IPS-NIHi7 (cell line): ENCODE measurements at regions not wholly inside any gene's neighbourhood (a gene's known extent, or its start where the extent isn't known, plus 50 kb on each side); places are given as distances from the start of the nearest gene placed in this dataset.

Source experiments
- DNase-seq: peaks from one replicate; pipeline ENCODE4 v3.0.0; 2012; ENCODE audit warnings: mixed read lengths; ENCODE audit errors: extremely low spot score

DNA sequence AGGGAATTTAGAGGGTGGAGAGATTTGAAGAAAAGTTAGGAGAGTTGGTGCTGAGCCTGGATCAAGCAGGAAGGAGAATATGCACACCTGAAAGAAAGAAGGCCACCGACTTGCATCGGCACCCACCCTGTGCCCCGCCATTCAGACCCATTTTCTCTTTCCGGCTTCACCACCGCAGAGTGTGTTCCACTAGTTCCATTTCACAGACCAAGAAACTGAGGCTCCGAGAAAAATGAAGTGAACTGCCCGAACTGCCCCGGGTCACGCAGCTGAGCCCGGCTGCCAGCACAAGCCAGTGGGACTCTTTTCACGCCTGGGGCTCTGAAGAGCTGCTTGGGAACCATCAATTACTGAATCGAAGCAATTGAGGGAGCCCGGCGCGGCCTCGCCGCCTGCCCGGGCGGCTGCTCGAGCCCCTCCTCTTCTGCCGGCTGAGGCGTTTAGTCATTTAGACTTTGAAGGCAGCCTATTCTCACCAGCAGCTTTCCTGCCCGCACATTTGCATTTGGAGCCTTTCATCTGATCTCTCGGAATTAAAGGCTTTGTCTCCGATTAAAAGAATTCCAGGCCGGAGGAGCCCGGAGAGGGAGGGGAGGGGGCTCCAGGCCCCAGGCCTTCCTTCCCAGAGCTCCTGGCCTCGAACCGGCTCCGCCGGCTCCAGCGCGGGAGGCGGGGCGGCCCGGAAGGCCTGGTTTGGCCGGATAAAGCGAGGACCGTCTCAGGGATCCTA lies 140.2 kb upstream of the PJA1 start:
- DNase-seq: peak; percentile 63

DNA sequence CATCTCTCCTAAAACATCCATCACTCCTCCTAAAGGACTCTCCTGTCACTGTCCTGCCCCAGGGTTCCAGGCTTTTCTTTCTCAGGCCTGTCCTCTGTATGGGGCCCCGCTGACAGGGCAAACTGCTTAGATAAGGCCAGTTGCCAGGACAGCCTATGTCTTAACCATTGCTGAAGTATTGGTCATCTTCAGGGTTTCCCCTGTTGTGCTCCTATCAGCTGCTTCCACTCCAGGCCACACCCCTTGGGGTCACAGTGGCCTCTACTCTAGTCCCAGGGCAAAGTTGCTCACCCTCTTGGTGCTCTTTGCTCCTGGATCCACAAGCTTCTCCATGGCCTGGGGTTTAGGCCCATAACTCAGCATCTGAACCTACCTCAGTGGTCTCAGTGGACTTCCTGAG lies 138.0 kb upstream of the PJA1 start:
- no peak for DNase-seq

DNA sequence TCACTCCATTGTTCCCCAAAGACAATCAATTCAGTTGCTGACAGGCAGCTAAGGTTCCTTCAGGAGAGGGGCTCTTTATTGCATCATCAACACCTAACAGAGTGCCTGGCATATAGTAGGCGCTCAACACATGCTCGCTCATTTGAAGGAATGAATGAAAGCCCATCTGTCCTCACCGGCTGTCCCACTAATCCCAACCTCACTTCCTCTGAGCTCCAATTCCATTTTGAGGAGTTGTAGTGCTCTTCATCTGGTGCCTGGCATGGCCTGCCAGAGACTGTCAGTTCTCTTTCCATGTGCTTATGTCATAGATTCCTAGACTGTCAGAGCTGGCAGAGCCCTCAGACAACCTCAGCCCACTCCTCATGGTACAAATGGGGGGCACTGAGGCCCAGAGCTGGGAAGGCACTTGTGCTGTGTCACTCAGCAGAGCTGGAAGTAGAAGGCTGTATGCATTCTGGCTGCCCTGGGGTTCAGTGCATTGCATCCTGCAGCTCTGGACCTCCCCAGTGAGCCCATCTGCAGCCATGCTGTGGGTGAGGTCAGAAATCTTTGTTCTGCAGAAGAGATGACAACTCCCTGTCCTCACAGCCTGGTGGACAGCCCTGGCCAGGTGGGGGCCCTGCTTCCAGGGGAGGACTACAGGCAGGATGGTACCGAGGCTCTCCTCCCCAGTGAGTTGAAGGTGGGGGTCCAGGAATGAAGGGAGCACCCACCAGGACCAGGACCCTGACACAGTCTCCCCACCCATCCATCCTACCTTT lies 134.9 kb upstream of the PJA1 start:
- no peak for DNase-seq

DNA sequence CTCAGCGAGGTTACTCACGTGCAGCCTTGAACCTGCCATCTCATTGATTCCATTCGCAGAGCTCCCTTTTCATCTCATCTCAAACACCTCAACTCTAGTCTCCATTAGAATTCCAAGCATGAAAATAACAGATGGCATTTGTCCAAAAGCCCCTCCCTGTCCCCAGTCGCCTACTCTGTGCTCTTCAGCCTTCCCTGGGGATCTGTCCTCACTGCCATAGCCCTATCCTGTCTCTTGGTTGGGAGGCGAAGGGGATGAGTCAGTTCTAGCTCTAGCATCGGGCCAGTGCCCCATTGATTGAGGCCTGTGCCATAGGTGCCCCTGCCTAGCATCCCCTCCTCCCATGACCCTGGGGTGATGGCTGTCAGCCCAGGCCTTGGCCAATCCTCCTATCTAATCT lies 134.0 kb upstream of the PJA1 start:
- DNase-seq: no peak

DNA sequence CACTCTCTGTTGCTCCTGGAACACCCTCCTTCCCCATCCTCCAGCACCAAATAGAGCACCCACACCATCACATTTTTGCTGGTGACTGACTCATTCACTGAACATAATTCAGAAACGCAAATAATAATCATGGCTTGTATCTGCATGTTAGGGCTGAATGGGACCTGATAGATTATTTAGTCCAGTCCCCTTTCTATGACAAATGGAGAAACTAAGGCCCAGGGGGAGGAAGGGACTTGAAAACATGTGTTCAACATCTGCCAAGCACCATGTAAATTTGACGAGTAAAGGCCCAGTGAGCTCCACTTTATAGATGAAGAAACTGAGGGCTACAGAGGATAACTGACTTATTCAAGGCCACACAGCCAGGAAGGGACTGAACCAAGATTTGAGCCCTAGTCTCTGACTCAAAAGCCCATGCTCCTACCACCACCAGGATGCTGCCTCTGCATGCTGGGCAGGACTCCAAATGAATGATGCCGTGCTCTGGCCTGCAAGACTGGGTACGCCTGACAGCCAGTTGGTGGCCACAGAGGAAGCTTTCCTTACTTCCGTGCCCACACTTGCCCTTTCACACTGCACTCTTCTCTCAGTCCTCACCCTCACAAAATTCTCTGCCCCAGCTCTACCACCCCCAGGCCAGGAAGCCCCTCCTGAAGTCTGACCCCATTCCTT lies 133.3 kb upstream of the PJA1 start:
- DNase-seq: no peak

DNA sequence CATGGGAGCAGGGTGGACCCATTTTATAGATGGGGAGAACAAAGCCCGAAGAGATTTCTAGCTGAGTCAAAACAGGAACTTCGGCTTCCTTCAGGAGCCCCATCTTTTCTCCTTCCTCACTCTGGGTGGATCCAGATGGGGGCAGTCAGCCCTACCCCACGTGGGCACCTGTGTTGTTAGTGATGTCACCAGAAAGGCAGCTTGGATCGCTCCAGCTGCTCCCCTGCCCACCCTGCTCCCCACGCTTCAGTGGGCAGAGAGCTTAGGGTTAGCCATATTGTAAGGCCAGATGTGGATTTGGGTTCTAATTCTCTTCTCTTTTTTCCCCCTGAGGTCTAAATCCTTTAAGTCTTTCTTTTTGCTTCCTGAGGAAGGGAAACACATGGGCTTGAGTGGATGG lies 132.3 kb upstream of the PJA1 start:
- DNase-seq: no peak

DNA sequence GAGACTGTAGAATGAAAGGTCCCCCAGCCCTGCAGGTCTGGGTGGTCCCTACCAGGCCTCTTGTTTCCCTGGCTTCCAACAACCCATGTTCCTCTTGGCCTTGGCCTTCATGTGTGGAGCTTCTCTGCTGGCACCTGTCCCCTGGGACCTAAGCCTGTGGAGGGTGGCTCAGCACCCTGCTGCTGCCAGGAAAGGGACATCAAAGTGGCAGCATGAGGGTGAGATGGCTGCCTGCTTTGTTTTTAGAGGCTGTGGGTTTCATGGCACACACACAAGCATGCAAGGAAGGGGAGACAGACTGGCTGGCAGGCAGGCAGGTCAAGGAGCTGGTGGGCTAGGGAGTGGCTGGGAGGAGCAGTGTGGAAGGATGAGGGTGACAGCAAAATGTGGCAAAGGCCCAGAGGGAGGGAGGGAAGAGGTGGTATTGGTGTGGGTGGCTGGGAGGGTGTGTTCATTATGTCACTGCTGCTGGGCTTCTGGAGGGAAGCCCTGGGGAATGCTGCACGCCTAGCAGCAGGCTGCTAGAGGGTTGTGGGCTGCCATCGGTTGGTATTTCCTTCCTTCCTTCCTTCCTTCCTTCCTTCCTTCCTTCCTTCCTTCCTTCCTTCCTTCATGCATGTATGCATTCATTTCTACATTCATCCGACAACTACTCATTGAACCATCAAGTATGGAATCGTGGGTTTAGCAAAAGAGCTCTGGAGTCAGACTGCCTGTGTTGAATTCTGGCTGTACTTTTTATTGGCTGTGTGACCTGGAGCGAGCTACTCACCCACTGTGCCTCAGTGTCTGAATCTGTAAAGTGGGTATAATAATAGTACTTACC lies 128.7 kb upstream of the PJA1 start:
- no peak for DNase-seq

DNA sequence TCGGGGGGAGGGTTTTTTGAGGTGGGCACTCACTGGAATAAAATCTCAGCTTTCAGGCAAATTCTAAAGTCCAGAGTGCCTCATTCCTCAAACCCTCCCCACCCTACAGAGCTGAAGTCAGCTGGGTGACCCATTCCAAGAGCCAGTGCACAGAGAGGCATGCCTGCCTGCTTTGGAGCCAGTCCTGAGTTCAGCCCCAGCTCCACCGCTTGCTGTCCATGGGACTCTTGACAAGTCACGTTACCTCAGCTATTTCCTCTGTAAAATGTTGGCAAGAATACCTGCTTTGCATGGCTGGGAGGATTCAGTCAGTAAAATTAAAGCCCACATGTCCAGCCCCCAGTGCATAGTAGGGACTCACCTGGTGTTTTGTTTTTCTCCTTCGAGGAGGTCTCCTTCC lies 125.9 kb upstream of the PJA1 start:
- DNase-seq: no peak

DNA sequence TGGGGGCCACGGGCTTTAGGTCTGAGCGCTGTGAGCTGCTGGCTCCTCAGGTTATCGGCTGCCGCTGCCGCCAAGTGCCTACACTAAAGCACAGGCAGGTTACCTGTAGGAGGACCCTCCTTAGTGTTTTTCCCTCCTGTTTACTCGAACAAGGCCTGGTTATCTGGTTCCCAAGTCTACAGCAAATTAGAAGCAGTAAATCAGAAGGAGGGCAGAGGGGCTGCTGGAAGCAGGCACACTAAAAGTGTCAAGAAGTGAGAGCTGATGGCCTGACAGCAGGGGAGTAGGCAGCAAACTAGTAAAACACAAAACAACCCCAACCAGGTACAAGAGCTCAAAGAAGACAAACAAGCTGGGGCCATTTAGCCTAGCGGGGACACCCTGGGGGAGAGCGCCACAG lies 125.0 kb upstream of the PJA1 start:
- DNase-seq: no peak

DNA sequence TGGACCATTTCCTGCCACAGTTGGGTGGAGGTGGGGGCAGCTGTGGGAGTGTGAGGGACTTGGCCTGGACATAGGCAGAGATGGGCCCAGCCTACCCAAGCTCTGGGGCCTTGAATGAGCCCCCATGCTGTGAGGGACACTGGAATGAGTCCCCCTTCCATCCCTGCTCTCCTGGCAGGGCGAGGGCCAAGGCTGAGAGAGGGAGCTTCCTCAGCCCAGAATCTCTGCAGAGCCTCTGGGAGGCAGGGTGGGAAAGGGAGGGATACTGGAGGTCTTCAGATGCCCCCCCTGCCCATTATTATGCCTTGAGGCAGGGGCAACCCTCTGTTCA lies 124.5 kb upstream of the PJA1 start:
- DNase-seq: no peak

DNA sequence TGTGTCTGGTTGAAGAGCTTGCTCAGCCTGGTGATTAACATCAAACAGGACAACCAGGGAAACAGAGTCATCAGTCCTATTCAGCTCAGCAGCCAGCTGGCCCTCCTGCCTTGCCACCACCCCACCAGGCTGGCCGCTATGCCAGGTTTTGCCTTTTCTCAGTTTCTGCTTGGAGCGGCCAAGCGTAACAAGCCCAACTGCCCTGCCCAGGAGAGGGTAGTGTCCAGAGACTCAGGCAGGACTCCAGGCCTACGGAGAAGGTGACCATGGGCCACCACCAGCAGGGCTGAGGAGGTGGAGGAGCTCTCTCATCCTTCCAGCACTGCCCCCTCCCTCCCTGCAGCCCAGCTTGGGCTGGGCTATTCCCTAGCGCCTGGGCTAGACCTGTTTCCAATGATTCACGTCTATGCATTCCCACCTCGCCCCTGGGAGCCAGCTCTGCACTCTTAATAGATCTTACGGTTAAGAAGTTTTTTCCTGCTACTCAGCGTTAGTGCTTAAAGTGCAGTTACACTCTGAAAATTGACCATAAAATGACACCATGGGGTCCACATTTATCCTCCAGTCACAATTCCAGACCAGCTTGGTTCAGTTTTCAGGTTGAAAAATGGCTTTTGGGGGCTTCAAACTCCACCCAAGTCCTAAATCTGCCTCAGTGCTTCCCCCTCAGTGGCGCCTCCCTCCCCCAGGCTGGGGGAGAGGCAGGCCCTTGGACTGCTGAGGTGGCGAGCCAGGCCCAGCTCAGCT lies 124.0 kb upstream of the PJA1 start:
- DNase-seq: no peak

DNA sequence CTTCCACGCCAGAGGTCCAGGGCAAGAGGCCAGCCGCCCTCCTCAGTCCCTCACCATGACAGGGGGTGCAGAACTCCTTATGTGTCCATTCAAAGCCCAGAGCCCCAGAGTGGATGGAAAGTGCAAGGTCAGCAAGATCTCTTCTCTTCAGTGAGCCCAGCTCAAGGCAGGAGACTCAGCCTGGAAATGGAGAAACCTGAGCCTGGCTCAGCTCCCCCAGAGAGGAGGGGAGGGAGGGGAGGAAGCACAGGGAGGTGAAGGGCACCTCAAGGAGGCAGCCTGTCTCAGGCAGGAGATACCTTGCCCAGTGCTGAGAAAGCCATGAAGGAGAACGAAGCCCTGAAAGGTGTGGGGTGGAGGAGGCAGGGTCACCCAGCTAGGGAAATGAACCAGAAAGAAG lies 121.8 kb upstream of the PJA1 start:
- DNase-seq: no peak

DNA sequence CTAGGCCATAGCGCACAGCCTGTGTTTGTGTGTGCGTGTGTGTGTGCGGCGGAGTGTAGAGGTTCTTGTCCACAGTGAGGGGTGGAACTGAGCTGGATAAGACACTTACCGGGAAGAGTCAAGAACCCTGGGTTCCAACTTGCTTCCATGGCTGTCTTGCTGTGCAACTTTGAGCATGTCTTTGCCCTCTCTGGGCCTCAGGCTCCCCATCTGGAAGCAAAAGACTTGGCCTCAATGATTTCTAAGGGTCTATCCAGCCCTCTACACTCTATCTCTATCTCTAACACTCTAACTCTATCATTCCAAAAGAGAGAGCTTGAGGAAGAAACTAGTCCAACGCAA lies 121.3 kb upstream of the PJA1 start:
- DNase-seq: no peak

DNA sequence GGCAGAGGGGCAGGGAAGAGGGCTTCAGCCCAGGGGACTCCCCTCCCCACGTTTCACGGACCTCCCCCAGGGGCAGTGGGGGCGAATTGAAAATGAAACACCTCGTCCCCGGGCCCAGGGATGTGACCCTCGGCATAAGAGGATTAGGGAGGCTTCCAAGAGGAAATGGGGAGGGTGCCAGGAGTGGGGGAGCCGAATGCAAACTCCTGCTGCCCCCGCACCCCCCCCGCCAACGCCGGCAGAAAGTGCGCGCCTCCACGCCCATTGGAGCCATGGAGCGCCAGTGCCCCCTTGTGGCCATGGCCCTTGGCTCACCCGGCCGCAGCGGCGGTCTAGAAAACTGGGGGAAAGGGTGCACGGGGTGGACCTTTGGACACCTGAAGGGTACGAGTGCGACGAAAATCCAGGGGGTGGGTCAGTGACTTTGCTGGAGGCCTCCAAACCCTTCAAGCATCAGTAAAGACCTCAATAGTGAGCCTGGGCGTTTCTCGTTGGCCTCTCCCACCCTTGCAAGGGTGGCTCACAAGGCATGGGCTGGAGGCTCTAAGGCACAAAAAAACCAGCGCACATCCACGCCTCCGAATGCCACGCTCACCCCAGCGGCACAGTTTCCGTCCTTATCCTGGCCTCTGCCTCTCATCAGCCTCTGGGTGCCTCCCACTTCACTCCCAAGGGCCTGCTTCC lies 120.8 kb upstream of the PJA1 start:
- DNase-seq: peak; percentile 66

DNA sequence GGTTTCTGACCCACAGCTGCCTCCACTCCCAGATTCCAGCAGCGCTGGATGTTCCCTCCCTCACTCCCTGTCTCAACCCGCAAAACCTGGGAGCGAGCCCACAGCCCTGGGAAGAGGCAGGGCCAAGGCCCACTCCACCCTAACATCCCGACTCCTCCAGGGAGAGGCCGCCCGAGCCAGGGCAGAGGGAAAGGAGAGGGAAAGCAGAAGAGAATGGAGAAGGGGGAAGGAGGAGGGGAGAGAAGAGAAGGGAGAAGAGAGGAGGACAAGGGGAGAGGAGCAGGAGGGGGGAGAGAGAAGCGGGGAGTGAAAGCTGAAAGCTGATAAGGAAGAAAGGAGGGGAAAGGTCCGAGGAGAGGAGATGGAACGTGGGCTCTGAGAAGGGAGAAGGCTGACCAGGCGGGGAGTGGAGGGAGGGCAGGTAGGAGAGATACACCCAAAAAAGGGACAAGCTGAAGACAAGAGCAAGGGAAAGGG lies 120.2 kb upstream of the PJA1 start:
- DNase-seq: no peak

DNA sequence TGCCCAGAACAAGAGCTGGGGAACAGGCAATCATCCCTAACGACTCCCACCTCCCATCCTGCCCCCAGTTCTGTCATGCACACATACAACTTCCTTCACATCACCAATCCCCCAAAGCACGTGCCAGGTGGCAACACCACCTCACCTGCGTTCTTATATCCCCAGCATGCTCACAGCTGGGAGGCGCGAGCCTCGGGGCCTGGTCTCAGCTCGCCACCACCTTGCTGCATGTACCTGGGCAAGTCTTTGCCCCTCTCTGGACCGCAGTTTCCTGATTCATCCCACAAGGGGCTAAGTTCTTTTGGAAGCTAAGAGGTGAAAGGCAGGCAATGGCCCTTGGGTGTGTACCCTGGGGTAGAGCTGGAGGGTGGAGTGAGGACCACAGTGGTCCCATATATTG lies 119.2 kb upstream of the PJA1 start:
- DNase-seq: no peak

DNA sequence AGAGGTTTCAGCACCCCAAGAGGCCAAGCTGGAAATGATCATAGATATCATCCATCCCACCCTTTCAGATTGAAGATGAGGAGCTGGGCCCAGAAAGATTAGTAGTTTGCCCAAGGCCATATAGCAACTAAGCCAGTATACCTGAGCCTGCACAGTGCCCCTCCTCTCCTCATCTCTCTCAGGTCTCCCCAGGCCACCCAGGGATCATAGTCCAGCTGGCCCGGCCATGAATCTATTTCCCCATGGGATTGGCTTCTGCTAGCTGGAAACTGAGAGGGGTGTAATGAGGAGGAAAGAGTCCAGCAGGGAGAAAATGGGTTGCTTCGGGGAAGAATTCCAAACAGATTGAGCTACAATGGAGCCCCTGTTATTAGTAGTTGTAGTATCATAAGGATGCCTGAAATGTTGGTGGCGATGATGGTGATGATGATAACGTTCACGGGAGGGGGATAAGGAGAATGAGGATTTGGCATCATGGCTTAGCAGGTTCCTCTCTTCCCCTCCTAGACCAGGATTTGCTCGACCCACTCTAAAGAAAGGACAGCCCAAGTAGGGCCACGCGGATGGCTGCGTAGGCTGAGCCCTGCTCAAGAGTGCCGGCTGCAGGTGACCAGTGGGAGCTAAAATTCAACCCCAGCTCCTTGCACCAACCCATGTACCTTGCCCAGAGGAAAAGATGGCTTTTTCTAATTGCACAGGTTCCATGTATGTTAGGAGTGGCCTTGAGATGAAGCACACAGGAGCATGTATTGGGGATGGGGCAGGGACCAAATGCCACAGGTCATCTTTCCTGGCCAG lies 117.8 kb upstream of the PJA1 start:
- DNase-seq: peak; percentile 31

DNA sequence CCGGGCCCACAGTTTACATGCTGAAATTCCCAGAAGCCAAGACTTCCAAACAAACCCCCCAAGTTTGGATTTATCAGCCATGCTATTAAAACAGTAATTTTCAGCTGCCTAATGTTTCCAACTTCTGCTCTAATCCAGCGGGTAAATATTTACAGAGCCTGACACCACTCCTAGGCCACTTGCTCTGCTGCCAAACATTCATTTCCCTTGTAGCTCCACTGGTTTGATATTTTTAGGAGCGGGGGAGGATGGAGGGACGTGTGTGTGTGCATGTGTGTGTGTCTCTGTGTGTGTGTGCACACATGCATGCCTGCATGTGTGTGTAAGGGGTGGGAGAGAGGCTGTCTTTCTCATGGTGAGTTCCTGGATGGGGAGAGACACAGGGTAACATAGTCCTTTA lies 115.7 kb upstream of the PJA1 start:
- no peak for DNase-seq

DNA sequence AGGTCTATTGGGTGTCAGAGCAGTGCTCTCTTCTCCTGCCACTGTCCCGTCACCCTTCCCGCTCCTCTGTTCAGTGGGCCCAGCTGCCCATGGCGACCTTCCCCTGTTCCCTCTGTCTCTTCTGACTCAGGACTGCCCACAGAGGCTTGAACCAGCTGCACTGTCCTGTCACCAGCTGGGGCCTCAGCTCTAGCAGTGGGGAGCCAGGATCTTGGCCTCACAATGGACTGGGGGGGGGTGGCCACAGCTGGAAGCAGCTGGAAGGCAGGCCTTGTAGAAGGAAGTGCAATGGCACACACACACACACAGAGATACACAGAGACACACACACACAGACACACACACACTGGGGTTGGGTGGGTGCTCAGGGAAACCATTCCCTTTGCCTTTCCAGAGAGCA lies 114.0 kb upstream of the PJA1 start:
- no peak for DNase-seq

DNA sequence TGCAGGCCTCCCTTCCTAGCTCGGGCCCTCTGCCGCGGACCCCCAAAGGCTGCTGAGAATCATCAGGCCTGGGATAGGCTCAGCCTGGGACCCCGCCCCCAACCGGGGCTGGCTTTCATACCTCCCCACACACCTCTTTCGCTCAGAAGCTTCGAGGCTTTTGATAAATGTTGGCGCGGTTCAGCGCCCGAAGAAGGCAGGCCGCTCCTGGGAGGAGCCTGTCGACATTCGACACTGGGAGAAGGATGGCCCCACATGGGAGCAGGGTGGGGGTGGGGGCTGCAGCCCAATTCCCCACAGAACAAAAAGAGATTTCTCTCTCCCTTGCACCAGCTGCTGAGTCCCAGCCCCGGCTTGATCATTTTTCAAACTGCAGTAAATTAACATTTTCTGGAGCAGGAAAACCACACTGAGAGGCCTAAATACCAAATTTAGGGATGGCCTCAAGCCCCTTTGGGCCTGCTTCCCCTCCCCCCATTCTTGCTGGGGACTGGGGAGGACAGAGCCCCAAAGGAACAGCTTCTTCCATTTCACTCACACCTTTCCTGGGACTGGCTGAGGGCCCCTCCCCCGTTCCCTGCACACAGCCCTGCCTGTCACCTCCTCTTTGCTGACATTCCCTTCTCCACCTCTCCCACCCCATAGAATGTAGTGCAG lies 112.9 kb upstream of the PJA1 start:
- peak; percentile 40 for DNase-seq
